HL-60 (cell line): ENCODE measurements at regions not wholly inside any gene's neighbourhood (a gene's known extent, or its start where the extent isn't known, plus 50 kb on each side); places are given as distances from the start of the nearest gene placed in this dataset.

Experiments used
- DNase-seq, 2 experiments: peaks; one replicate each; pipeline ENCODE4 v3.0.0-alpha.2; 2010 to 2020; ENCODE audit warnings: low read depth in 1 of 2, low spot score in 1 of 2
- H3K27ac ChIP-seq: fragments of 250-450 bp; sonication (Bioruptor Pico); replicated peaks from 2 replicates; pipeline ENCODE4 v1.5.1; 2020; ENCODE audit warnings: mild to moderate bottlenecking, moderate library complexity
- H3K27me3 ChIP-seq: fragments of 250-450 bp; sonication (Bioruptor Pico); 2 replicates; pipeline ENCODE4 v1.5.1; 2021; ENCODE audit warnings: mild to moderate bottlenecking, moderate library complexity; ENCODE audit not compliant: insufficient read depth, poor library complexity, severe bottlenecking
- H3K4me3 ChIP-seq: replicated peaks from 2 replicates; pipeline ENCODE4 v1.5.1; 2011; ENCODE audit warnings: mild to moderate bottlenecking, control low read depth, low read length; ENCODE audit not compliant: insufficient read depth
- GABPA ChIP-seq: IDR thresholded peaks from 2 replicates; pipeline ENCODE4 v1.6.1; 2012; ENCODE audit warnings: low read depth
- POLR2AphosphoS5 ChIP-seq: IDR thresholded peaks from 2 replicates; pipeline ENCODE4 v1.6.1; 2012; ENCODE audit warnings: low read depth
- SPI1 ChIP-seq: IDR thresholded peaks from 2 replicates; pipeline ENCODE4 v1.6.1; 2012; ENCODE audit warnings: low read depth, mild to moderate bottlenecking, borderline replicate concordance
- TF ChIP-seq, protein P1 (sequence below): IDR thresholded peaks from one replicate; pipeline ENCODE4 v1.5.1; 2011; ENCODE audit warnings: low read length, control low read depth, inconsistent platforms; ENCODE audit not compliant: insufficient read depth
- TF ChIP-seq, protein P2 (sequence below): IDR thresholded peaks from 2 replicates; pipeline ENCODE4 v1.6.1; 2012; ENCODE audit warnings: low read depth; ENCODE audit not compliant: insufficient replicate concordance

DNA sequence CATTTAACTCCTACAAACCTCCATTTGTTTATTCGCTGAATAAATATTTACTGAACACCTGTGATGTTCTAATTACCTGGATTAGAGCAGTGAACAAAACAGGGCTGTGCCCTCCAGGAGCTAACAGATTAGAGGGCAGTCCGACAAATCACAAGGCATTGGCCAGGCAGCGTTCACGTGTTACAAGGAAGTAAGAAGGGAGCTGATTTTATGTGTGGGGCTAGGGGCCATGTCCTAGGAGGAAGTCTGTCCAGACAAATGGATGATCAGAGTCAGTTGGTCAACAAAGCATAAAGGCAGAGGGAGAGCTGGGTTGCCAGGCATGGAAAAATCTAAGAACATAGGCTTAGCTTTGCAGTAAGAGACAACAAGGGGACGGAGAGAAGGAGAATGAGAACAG is 57.3 kb upstream of the BACE2 start:
- TF ChIP-seq GABPA (no peak), POLR2AphosphoS5 (no peak), SPI1 (no peak)
- TF ChIP-seq, protein P1, sequence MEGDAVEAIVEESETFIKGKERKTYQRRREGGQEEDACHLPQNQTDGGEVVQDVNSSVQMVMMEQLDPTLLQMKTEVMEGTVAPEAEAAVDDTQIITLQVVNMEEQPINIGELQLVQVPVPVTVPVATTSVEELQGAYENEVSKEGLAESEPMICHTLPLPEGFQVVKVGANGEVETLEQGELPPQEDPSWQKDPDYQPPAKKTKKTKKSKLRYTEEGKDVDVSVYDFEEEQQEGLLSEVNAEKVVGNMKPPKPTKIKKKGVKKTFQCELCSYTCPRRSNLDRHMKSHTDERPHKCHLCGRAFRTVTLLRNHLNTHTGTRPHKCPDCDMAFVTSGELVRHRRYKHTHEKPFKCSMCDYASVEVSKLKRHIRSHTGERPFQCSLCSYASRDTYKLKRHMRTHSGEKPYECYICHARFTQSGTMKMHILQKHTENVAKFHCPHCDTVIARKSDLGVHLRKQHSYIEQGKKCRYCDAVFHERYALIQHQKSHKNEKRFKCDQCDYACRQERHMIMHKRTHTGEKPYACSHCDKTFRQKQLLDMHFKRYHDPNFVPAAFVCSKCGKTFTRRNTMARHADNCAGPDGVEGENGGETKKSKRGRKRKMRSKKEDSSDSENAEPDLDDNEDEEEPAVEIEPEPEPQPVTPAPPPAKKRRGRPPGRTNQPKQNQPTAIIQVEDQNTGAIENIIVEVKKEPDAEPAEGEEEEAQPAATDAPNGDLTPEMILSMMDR, result no peak
- TF ChIP-seq, protein P2, sequence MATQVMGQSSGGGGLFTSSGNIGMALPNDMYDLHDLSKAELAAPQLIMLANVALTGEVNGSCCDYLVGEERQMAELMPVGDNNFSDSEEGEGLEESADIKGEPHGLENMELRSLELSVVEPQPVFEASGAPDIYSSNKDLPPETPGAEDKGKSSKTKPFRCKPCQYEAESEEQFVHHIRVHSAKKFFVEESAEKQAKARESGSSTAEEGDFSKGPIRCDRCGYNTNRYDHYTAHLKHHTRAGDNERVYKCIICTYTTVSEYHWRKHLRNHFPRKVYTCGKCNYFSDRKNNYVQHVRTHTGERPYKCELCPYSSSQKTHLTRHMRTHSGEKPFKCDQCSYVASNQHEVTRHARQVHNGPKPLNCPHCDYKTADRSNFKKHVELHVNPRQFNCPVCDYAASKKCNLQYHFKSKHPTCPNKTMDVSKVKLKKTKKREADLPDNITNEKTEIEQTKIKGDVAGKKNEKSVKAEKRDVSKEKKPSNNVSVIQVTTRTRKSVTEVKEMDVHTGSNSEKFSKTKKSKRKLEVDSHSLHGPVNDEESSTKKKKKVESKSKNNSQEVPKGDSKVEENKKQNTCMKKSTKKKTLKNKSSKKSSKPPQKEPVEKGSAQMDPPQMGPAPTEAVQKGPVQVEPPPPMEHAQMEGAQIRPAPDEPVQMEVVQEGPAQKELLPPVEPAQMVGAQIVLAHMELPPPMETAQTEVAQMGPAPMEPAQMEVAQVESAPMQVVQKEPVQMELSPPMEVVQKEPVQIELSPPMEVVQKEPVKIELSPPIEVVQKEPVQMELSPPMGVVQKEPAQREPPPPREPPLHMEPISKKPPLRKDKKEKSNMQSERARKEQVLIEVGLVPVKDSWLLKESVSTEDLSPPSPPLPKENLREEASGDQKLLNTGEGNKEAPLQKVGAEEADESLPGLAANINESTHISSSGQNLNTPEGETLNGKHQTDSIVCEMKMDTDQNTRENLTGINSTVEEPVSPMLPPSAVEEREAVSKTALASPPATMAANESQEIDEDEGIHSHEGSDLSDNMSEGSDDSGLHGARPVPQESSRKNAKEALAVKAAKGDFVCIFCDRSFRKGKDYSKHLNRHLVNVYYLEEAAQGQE, result no peak
- no peaks in the 10 kb centered on the region for H3K27me3 ChIP-seq
- DNase-seq, result no peak
- H3K4me3 ChIP-seq, result no peak overlapping the region
- no peak overlapping the region for H3K27ac ChIP-seq

DNA sequence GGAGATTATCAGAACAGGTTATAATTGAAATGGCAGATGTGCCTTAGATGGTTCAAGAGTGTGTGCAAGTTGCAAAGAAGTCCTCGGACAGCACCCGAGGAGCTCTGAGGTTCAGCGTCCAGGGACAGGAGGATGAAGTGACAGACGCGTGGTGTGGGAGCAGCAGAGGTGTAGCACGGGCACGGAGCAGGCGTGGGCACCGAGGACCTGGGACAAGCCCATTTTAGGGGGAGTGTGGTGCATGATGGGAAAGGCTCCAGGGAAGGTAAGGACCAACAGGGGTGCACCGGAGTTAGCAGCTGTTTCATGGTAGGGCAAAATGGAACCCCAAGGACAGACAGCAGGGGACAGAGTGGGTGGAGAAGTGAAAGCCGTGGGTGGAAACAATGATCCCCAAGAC is 56.3 kb upstream of the BACE2 start:
- Histone ChIP-seq H3K27me3 (no peaks in the 10 kb centered on the region), H3K27ac (no peak overlapping the region), H3K4me3 (no peak overlapping the region)
- DNase-seq, result no peak
- TF ChIP-seq SPI1 (no peak), POLR2AphosphoS5 (no peak), GABPA (no peak)
- TF ChIP-seq, protein P2, result no peak
- TF ChIP-seq, protein P1, result no peak

DNA sequence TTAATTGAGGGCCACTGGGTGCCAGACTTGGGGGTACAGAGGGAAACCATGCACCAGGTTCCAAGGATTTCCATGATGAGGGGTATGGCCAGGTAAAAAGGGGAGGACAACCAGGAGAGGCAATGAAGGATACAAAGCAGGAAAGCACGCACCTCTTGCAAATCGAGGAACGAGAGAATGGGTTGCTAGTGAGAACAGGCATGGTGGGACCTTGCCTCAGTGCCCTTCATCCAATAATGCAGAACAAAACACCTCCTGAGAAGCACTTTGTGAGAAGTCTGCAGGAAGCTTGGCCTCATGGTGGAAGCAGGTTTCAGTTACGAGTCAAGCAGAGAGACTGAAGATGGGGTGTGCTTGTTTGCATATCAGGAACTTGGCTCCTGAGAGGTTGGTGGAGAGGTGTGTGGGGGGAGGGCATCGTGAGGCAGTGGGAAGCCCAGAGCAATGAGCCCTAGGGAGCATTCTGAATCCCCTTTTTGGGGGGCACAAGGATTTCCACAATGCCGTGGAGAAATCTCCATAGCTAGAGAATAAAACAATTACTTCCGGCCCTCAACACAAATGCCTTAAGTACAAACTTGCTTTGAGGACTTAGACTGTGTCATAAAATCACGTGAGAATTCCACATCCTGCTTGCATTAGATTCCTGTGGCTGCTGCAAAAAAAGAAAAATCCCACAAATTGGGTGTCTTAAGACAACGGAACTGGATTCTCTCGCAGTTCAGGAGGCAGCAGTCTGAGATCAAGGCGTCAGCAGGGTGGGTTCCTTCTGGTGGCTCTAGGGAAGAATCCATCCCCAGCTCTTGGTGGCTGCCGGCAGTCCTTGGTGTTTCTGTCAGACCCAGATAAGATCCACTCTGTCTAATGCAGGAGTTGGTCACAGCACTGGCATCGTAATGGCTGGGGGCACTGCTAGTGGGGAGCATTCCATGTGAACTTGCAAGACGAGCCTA is 54.9 kb upstream of the BACE2 start:
- no peak overlapping the region for H3K27ac ChIP-seq
- TF ChIP-seq SPI1 (no peak), POLR2AphosphoS5 (no peak), GABPA (no peak)
- TF ChIP-seq, protein P1, result no peak
- TF ChIP-seq, protein P2, result no peak
- no peak overlapping the region for H3K4me3 ChIP-seq
- H3K27me3 ChIP-seq, result no peaks in the 10 kb centered on the region
- DNase-seq, result no peak
